Tibial artery (tissue), 4 donors: ENCODE measurements at regions not wholly inside any gene's neighbourhood (a gene's known extent, or its start where the extent isn't known, plus 50 kb on each side); places are given as distances from the start of the nearest gene placed in this dataset.

ENCODE experiments used
- DNase-seq, 2 donors: peaks; one replicate each; pipeline ENCODE4 v3.0.0-alpha.2; 2019
- H3K27ac ChIP-seq, 2 donors: fragments of 200-600 bp; sonication (generic) in 1 of 2; 1 replicate in 1 of 2; 2 replicates in 1 of 2; pipeline ENCODE4 v1.5.1; 2018 to 2019; ENCODE audit warnings: mild to moderate bottlenecking in 1 of 2
- H3K27me3 ChIP-seq, 2 donors: fragments of 200-600 bp; sonication (generic) in 1 of 2; one replicate each; pipeline versions ENCODE4 v1.5.1 to v1.6.0; 2016 to 2019
- H3K36me3 ChIP-seq, 3 donors: fragments of 200-600 bp; sonication (generic) in 2 of 3; one replicate each; pipeline ENCODE4 v1.5.1; 2016 to 2019; ENCODE audit warnings: mild to moderate bottlenecking in 2 of 3
- H3K4me1 ChIP-seq, 4 donors: fragments of 200-600 bp; sonication (generic) in 2 of 4; 1 replicate in 3 of 4; 2 replicates in 1 of 4; pipeline ENCODE4 v1.5.1; 2016 to 2019
- H3K4me3 ChIP-seq, 2 donors: fragments of 200-600 bp; sonication (generic) in 1 of 2; 1 replicate in 1 of 2; 2 replicates in 1 of 2; pipeline ENCODE4 v1.5.1; 2018 to 2019; ENCODE audit warnings: mild to moderate bottlenecking in 2 of 2
- H3K9me3 ChIP-seq, 3 donors: fragments of 200-600 bp; sonication (generic) in 1 of 3; one replicate each; pipeline ENCODE4 v1.5.1; 2016 to 2019
- intact Hi-C: fragments of 100-400 bp; cut with DNase I; formaldehyde crosslinking; loops from one replicate; pipeline ENCODE4 v1.15.0; 2023; ENCODE audit warnings: low total_unique reads
- TF ChIP-seq, protein P1 (sequence below), 2 experiments: fragments of 200-600 bp in 1 of 2; fragments of 450-650 bp in 1 of 2; IDR thresholded peaks; one replicate each; pipeline ENCODE4 v1.5.1; 2017 to 2019; ENCODE audit warnings: antibody characterized with exemption in 2 of 2, mild to moderate bottlenecking in 1 of 2, moderate library complexity in 1 of 2

DNA sequence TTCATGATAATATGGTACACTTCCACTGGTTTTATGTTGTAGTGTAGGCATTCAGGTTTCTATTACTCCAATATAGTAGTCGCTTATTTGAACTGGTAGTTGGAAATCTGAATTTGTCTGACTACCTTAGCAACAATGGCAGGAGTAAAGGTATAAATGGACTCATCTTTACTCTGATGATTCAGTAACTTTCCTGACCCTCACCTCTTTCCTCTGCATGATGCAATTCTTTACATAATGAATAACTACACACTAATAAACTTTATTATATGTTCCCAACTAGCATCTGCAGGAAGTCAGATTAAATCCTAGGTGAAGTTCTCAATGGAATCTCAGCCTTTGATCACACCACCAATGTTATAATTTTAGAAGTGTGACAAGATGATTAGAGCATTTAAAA is 70.5 kb upstream of the ATP2B1 start:
- H3K36me3 ChIP-seq: no peaks in the 10 kb centered on the region
- H3K4me1 ChIP-seq: no peaks in the 10 kb centered on the region
- H3K4me3 ChIP-seq: no peak overlapping the region
- intact Hi-C loops: no loop called here
- H3K27me3 ChIP-seq: no peaks in the 10 kb centered on the region
- TF ChIP-seq, protein P1, sequence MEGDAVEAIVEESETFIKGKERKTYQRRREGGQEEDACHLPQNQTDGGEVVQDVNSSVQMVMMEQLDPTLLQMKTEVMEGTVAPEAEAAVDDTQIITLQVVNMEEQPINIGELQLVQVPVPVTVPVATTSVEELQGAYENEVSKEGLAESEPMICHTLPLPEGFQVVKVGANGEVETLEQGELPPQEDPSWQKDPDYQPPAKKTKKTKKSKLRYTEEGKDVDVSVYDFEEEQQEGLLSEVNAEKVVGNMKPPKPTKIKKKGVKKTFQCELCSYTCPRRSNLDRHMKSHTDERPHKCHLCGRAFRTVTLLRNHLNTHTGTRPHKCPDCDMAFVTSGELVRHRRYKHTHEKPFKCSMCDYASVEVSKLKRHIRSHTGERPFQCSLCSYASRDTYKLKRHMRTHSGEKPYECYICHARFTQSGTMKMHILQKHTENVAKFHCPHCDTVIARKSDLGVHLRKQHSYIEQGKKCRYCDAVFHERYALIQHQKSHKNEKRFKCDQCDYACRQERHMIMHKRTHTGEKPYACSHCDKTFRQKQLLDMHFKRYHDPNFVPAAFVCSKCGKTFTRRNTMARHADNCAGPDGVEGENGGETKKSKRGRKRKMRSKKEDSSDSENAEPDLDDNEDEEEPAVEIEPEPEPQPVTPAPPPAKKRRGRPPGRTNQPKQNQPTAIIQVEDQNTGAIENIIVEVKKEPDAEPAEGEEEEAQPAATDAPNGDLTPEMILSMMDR (IDR thresholded peaks at IDR 0.05): no peak
- DNase-seq: no peak
- H3K9me3 ChIP-seq: no peaks in the 10 kb centered on the region
- no peak overlapping the region for H3K27ac ChIP-seq

DNA sequence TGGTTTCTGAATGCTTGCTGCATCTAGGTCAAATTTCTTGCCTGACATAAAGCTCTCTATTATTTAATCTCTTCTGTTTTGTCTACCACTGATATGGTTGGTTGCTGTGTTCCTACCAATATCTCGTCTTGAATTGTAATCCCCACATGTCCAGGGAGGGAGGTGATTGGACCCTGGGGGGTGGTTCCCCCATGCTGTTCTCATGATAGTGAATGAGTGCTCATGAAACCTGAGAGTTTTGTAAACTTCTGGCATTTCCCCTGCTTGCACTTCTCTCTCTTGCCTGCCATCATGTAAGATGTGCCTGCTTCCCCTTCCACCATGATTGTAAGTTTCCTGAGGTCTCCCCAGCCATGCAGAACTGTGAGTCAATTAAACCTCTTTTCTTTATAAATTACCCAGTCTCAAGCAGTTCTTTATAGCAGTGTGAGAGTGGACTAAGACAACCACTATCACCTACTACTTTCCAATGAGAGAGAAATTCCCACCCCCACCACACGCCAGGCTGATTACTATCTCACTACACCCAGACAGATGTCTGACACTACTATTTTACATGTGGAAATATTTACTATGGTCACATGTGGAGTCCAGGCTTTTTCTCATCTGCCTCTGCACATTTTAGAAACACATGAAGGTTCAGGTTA is 69.2 kb upstream of the ATP2B1 start:
- no peak overlapping the region for H3K4me3 ChIP-seq
- intact Hi-C loops: no loop called here
- H3K4me1 ChIP-seq: no peaks in the 10 kb centered on the region
- H3K36me3 ChIP-seq: no peaks in the 10 kb centered on the region
- no peak overlapping the region for H3K27ac ChIP-seq
- no peaks in the 10 kb centered on the region for H3K9me3 ChIP-seq
- TF ChIP-seq, protein P1 (IDR thresholded peaks at IDR 0.05): no peak
- no peak for DNase-seq
- no peaks in the 10 kb centered on the region for H3K27me3 ChIP-seq

DNA sequence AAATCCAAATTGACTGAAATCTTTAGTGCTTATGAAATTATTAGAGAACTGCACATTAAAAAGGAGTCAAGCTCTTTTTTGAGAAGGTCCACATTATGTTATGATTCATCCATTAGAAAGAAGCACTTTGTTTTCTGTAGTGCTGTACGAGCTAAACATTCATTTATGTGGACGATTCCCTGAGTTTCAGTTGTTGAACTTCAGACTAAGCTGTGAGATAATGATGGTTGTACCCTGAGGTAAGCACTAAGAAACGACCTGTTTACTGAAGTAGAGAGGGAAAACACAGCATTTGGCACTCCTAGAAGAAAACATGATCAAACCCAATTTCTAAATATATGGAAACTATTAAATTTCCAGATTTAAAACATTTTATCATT is 67.3 kb upstream of the ATP2B1 start:
- Histone ChIP-seq H3K27ac (no peak overlapping the region), H3K36me3 (no peaks in the 10 kb centered on the region), H3K4me3 (no peak overlapping the region), H3K27me3 (no peaks in the 10 kb centered on the region), H3K9me3 (no peaks in the 10 kb centered on the region), H3K4me1 (no peaks in the 10 kb centered on the region)
- intact Hi-C loops: no loop called here
- TF ChIP-seq, protein P1 (IDR thresholded peaks at IDR 0.05): no peak
- DNase-seq: no peak

DNA sequence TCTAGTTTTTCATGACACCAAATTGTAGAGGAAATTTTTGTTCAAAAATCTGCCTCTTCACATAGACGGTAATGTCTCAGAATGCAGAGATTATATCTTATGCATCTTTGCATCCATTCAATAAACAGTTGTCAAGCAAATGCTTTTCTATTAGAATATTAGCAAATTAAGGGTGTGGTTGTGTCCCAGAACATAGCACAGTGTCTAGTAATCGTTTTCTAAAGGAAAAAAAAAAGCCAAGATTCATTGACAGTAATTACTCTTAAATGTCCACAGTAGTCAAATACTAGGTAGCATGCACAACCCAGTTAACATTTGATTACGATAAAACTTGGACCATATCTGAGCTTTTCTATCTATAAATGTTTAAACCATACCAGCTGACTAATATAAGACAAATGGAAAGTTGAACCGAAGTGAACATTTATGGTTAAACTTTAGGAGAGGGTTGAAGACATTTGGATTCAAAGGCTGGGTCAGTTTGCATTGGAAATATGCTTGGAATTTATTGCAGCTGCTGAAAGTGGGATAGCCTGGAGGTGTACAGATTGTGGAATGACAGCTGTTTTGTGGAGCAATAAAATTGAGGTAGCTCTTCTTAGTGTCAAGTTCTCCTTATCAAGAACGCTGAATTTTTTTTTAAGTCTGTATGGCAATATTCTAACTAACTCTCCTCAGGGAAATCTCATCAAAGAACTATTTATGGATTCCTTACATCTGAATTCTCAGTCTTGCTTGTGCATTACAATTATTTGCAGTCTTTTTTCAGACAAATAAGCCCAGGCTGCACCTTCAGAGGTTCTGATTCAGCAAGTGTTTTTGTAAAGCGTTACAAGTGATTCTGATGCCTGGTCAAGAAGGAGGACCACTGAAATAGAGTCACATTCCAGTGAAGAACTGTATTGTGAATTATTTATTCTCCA is 66.7 kb upstream of the ATP2B1 start:
- TF ChIP-seq, protein P1 (IDR thresholded peaks at IDR 0.05): no peak
- no peaks in the 10 kb centered on the region for H3K27me3 ChIP-seq
- no peak overlapping the region for H3K27ac ChIP-seq
- DNase-seq: no peak
- H3K9me3 ChIP-seq: no peaks in the 10 kb centered on the region
- H3K36me3 ChIP-seq: no peaks in the 10 kb centered on the region
- no peaks in the 10 kb centered on the region for H3K4me1 ChIP-seq
- intact Hi-C loops: no loop called here
- H3K4me3 ChIP-seq: no peak overlapping the region

DNA sequence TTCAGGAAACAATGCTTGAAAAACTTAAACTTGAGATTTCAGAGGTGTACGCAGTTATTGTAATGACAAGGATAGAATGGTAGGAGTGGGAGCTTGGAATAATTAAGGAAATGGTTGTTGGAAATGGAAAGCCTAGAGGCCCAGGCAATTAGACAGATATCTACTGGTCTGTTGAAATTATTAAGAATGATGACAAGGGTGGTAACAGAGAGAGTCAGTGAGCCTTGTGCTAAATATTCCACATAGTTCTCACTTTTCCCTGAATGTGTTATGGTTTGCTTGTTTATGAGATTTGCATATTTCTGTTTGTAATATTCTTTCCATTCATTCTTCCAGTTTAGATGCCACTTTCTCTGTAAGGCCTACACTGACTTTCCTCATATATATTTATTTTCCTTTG is 66.0 kb upstream of the ATP2B1 start:
- intact Hi-C loops: no loop called here

More for the DNA sequence above, 66.0 kb upstream of the ATP2B1 start:
- Histone ChIP-seq H3K4me1 (no peaks in the 10 kb centered on the region), H3K36me3 (no peaks in the 10 kb centered on the region), H3K27ac (no peak overlapping the region), H3K27me3 (no peaks in the 10 kb centered on the region), H3K4me3 (no peak overlapping the region), H3K9me3 (no peaks in the 10 kb centered on the region)
- TF ChIP-seq, protein P1 (IDR thresholded peaks at IDR 0.05): no peak
- no peak for DNase-seq
